GM18858 (cell line): ENCODE measurements at regions not wholly inside any gene's neighbourhood (a gene's known extent, or its start where the extent isn't known, plus 50 kb on each side); places are given as distances from the start of the nearest gene placed in this dataset.
"Not testable (repeated sequence)": the region's sequence is repeated elsewhere in the genome, so short reads cannot be mapped to it uniquely, and the experiment has no call there.

ENCODE experiments used
- ATAC-seq: cut with Tn5 transposase; IDR thresholded peaks from one replicate; pipeline ENCODE4 v1.9.1; 2021; ENCODE audit not compliant: unreplicated experiment

GRCh38 chr20:12925863-12926793 lies 82.6 kb upstream of the SPTLC3 start:
- no peak for ATAC-seq

- no peak for ATAC-seq
Measured at GRCh38 chr20:12927489-12927888, 81.3 kb upstream of the SPTLC3 start.

GRCh38 chr20:12928358-12928754 lies 80.4 kb upstream of the SPTLC3 start:
- no peak for ATAC-seq

GRCh38 chr20:12928755-12929401 lies 79.9 kb upstream of the SPTLC3 start:
- no peak for ATAC-seq

- no peak for ATAC-seq
Measured at GRCh38 chr20:12936020-12936419, 72.8 kb upstream of the SPTLC3 start.

- ATAC-seq: no peak
Measured at GRCh38 chr20:12936524-12936923, 72.2 kb upstream of the SPTLC3 start.

- ATAC-seq: no peak
Measured at GRCh38 chr20:12941025-12941424, 67.7 kb upstream of the SPTLC3 start.

GRCh38 chr20:12942123-12942522 lies 66.6 kb upstream of the SPTLC3 start:
- ATAC-seq: no peak

- no peak for ATAC-seq
Measured at GRCh38 chr20:12946789-12947188, 62.0 kb upstream of the SPTLC3 start.

GRCh38 chr20:12947691-12948090 lies 61.1 kb upstream of the SPTLC3 start:
- ATAC-seq: no peak

- no peak for ATAC-seq
Measured at GRCh38 chr20:12949429-12949980, 59.3 kb upstream of the SPTLC3 start.

- not testable (repeated sequence) for ATAC-seq
Measured at GRCh38 chr20:12954254-12954653, 54.5 kb upstream of the SPTLC3 start.

- ATAC-seq: no peak
Measured at GRCh38 chr20:12955611-12956010, 53.2 kb upstream of the SPTLC3 start.

- ATAC-seq: no peak
Measured at GRCh38 chr20:12956303-12956702, 52.5 kb upstream of the SPTLC3 start.

GRCh38 chr20:12957968-12958367 lies 50.8 kb upstream of the SPTLC3 start:
- no peak for ATAC-seq
